NCI-H526 treated with DMSO at 0.1 percent for 48 hours (cell line): ENCODE measurements at regions not wholly inside any gene's neighbourhood (a gene's known extent, or its start where the extent isn't known, plus 50 kb on each side); places are given as distances from the start of the nearest gene placed in this dataset.

Experiments used
- DNase-seq: peaks from one replicate; lab custom pipeline; 2025; lab: John Stamatoyannopoulos, UW

DNA sequence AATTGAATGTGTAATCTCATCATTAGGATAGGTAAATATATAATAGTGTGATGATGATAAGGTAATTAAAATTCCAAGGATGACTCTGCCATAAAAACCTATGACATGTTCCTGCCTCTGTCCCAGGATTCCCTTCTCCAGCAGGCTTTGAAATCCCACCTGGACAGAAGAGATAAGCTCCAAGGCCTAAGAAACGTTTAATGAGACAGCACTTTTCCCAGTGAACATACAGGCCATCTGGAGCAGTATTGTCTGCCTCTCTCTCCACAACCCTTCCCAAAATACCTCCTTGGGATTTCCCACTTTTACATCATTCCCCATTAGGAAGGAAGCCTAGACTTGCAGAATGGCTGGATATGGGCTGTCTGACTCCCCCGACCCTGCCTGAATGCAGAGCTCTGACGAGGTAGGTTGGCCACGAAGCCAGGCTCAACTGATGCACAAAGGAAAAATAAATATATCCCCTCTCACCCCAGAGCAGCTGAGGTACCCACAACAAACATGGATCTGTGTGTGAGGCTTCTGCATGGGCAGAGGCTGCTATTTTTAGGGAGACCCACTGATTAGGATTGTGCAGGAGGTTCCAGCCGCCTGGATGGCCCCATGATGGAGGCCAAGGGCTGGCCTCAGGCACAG is 71.0 kb downstream of the TMPRSS5 start:
- no peak for DNase-seq

DNA sequence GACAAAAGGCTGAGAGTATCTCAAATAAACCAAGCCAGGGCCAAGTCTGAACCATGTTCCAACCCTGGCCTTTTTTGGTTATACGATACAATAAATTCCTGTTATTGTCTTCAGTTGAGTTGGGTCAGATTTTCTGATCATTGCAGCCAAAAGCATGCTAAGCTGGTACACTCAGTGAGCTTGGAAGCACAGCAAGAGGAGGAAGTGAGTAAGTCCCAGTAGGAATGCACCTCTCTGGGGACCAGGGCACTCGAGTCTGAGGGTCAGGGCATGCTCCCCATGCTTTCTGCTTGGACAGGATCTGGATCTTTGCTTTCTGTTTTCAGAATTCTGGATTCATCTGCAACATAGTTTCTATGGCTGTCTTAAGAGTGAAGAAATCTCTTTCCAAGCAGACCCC is 73.1 kb downstream of the TMPRSS5 start:
- DNase-seq, result no peak

DNA sequence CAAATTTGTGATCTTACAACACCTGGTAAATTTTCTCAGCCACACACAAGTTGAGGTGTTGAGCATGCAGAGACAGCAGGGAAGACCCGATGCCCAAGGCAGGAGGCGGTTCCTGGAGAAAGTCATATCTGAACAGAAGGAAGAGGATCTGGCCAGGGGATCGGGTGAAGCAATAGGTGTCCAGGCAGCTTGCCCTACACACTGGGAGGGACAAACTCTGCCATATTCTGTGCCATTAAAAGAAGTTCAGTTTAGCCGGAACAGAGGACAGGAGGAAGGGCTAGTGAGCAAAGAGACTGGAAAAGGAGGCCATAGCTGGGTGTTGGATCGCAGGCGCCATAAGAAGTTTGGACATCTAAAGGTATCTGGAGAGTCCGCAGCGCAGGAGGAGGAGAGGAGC is 76.5 kb downstream of the TMPRSS5 start:
- DNase-seq, result no peak

- no peak for DNase-seq
These were observed 77.2 kb downstream of the TMPRSS5 start for GRCh38 chr11:113628912-113629311.

GRCh38 chr11:113627946-113628345 is 78.2 kb downstream of the TMPRSS5 start:
- no peak for DNase-seq

GRCh38 chr11:113627297-113627696 is 78.8 kb downstream of the TMPRSS5 start:
- DNase-seq, result no peak

- DNase-seq, result no peak
These were observed 79.4 kb downstream of the TMPRSS5 start for GRCh38 chr11:113626736-113627135.

- DNase-seq, result no peak
These were observed 83.0 kb downstream of the TMPRSS5 start for GRCh38 chr11:113623114-113623513.

GRCh38 chr11:113618360-113618759 is 87.7 kb downstream of the TMPRSS5 start:
- DNase-seq, result no peak

DNA sequence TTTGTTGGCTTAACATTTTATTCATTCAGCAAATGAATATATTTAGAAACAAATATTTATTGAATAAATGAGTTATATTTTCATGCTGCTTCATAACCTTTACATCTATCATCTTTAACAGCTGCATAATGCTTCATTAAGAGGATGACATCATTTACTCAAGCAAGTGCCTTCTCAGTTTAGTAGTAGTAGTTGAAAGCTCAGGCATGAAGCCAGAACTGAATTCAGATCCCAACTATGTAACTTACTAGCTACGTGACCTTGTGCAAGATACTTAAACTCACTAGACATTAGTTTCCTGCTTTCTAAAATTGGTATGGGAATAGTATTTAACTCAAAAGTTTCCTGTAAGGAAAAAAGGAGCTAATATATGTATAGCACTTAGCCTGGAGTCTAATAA is 90.3 kb downstream of the TMPRSS5 start:
- no peak for DNase-seq

GRCh38 chr11:113615098-113615497 is 91.0 kb downstream of the TMPRSS5 start:
- DNase-seq, result no peak

DNA sequence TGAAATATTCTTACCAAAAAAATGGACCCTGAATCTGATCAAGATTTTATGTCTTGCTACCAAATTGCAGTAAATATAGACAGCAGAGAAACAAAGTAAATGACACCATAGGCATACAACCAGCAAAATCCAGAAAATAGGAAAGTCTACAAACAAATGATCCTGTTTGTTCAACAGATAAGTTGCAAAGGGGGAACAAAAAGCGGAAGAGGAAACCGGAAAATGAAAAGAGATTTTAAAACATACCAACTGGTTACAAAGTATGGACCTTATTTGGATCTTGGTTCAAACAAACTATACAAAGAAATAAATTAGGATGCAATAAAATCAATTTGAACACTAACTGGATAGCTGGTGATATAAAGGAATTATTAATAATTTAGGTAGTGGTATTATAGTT is 92.0 kb downstream of the TMPRSS5 start:
- no peak for DNase-seq

DNA sequence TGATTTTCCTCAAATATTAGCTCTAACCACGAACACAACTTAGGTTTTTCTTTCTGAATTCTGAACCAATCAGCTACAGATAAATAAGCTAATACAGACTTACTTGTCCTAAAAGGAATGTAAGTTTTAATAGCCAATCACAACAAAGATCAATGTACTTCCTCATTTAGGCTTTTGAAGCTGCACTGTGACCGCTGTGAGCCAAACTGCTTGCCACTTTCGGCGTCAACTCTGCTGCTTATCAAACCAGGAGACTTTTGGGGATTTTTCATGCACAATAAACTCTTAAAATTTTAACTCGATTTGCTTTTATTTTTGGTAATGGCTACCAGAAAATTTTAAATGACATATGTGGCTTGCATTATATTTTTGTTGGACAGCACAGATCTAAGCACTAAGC is 92.5 kb downstream of the TMPRSS5 start:
- DNase-seq, result no peak

DNA sequence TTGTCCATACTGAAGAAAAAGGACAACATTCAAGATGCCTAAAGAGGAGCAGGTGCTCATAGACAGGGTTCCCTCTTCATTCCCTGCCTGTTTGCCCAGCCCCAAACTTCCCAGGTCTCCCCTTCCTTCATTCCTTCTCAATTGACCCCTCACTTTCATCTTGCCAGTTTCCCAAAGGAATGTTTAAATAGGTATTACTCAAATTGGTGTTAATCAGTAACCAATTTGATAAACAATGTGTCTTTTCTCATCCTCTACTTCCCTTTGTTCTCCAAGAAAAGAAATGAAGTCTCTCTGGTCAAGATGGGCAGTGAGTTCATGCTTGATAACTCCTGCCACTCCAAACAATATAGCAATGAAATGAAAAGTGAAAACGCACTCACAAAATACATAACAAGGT is 101.9 kb downstream of the TMPRSS5 start:
- DNase-seq, result no peak

DNA sequence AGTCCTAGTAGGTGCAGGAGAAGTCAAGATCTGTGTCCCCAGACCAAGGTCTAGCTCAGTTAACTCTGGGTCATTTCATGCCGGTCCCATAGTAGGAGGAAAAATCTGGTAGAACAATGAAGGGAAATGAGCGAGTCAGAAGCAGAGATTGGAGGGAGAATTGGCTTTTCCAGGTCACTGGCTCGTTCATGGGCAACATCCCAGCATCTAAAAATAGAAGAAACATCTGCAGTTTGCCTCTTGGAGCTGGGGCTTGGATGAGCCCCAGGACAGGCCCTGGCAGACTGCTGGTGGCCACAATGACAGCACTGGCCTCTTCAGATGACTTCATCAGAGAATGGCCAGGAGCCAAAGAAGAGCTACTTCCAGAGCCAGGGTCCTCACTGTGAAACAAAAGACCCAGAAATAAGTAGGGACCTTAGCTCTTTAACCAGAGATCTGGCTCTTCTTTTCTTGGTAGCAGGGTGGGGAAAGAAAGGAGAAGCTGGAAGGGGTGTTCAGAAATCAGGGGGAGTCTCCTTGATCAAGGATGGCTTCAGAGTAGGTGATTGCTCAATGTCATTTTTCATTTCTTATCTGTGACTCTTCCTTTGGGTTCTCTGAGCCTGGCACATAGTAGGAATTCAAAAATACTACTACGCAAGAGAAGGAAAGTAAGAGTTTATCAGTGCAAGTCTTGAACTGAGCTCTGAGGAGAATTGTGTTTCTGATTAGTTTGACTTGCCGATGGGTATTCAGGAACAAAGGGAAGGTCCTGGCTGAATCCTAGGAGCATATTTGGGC is 102.6 kb downstream of the TMPRSS5 start:
- no peak for DNase-seq

DNA sequence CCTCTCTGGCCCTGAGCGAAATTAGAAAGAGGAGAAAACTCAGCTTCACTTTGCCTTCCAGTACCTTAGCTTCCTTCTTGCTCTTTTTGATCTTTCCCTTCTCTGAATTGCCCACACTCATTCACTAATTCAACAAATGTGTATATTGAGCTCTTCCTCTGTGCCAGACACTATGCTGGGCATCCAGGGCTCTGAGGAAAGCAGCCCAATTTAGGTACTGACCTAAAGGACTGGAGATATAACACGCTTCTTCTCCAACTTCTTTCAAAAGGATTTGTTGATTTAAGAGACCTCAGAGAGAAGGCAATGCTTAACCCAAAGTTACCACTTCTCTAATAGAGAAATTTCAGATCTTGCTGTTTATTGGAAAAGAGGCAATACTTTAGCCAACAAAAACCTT is 103.6 kb downstream of the TMPRSS5 start:
- DNase-seq, result no peak

DNA sequence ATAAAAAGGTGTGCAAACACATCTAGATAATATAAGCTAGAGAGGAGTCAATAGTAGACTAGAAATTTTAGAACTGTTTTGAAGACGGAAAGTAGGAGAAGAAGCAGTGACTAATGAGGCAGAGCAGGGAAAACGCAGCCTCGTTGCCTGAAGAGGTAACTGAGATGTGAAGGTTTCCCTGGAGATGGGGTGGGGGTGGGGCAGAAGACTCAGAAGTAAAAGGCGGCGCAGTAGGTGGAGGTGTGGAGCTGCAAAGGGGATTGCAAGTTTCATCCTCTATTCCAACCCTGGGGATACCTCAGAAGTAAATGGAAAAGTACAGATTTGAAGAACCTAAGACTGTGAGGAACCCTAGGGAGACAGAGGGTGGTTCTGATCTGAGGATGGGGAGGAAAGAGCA is 109.5 kb downstream of the TMPRSS5 start:
- DNase-seq, result no peak

DNA sequence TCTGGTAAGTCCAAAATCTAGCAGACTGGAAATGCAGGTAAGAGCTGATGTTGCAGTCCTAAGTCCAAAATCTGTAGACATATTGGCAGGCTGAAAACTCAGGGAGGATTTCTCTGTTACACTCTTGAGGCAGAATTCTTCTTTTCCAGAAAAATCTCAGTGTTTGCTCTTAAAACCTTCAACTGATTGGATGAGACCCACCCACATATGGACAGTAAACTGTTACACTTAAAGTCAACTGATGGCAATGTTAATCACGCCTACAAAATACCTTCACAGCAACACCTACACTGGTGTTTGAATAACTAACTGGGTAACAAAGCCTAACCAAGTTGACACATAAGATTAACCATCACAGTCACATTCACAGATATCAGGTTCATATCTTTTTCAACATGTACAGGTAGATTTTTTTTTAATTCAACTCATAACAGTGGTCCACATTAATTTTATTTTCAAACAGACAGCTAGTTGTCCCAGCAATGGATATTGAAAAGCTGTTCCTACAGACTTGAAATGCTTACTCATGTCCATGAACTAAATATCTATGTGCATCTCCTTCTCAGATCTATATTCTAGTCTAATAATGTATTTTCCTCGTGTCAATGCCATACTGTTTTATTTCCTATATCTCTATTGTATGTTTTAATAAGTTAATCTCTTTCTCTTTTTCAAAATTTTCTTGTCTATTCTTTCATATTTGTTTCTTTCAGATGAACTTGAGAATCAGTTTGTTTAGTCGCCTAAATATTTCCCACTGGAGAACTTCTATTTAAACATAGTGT is 110.1 kb downstream of the TMPRSS5 start:
- no peak for DNase-seq

- DNase-seq, result no peak
These were observed 112.3 kb downstream of the TMPRSS5 start for GRCh38 chr11:113593698-113594308.

DNA sequence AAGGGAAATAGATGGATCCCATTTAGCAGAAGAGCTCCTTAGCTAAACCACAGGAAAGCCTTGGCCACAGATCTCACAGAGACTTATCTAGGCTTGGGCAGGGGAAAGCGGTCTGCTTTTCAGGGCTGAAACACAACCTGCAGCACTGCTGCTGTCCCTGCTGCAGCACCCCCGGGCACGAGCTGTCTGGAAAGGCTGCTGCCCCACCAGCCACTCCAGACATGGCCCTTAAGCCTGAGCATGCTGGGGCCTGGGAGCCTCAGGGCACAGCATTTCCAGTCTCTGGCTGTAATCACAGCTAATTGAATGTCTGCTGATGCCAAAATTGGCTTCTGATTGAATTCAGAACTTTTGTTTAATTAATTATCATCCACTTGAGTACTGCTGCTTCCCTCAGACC is 115.0 kb downstream of the TMPRSS5 start:
- DNase-seq, result no peak

GRCh38 chr11:113587308-113587739 is 112.1 kb upstream of the DRD2 start:
- DNase-seq, result no peak

DNA sequence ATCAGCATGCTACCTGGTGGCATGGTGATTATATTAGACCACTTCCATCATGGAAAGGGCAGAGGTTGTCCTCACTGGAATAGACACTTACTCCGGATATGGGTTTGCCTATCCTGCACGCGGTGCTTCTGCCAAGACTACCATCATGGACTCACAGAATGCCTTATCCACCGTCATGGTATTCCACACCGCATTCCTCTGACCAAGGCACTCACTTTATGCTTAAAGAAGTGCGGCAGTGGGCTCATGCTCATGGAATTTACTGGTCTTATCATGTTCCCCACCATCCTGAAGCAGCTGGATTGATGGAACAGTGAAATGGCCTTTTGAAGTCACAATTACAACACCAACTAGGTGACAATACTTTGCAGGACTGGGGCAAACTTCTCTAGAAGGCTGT is 109.2 kb upstream of the DRD2 start:
- DNase-seq, result no peak

GRCh38 chr11:113581713-113582112 is 106.5 kb upstream of the DRD2 start:
- no peak for DNase-seq
